Left ventricle myocardium inferior (tissue), 1 donor: ENCODE measurements at regions not wholly inside any gene's neighbourhood (a gene's known extent, or its start where the extent isn't known, plus 50 kb on each side); places are given as distances from the start of the nearest gene placed in this dataset.

Source experiments
- DNase-seq: peaks from one replicate; pipeline ENCODE4 v3.0.0-alpha.2; 2020
- H3K27ac ChIP-seq: fragments of 200-600 bp; replicated peaks from 2 replicates; pipeline ENCODE4 v1.8.0; 2021
- H3K27me3 ChIP-seq: fragments of 200-600 bp; 2 replicates; pipeline ENCODE4 v1.8.0; 2021; ENCODE audit warnings: low read depth
- H3K36me3 ChIP-seq: fragments of 200-600 bp; 2 replicates; pipeline ENCODE4 v1.8.0; 2021
- H3K4me1 ChIP-seq: fragments of 200-600 bp; 2 replicates; pipeline ENCODE4 v1.8.0; 2021
- H3K4me3 ChIP-seq: fragments of 200-600 bp; 2 replicates; pipeline ENCODE4 v1.8.0; 2021; ENCODE audit warnings: mild to moderate bottlenecking, moderate library complexity
- H3K9me3 ChIP-seq: fragments of 200-600 bp; replicated peaks from 2 replicates; pipeline ENCODE4 v1.8.0; 2021
- CTCF ChIP-seq: fragments of 200-600 bp; IDR thresholded peaks from 2 replicates; pipeline ENCODE4 v1.8.0; 2021; ENCODE audit warnings: antibody characterized with exemption, mild to moderate bottlenecking, borderline replicate concordance
- intact Hi-C: fragments of 100-400 bp; cut with micrococcal nuclease; formaldehyde crosslinking; loops from one replicate; pipeline ENCODE4 v1.11.0; 2022
- donor health status: DM: no; HTN: yes; CAD: no; lungs with severe emphysema.

DNA sequence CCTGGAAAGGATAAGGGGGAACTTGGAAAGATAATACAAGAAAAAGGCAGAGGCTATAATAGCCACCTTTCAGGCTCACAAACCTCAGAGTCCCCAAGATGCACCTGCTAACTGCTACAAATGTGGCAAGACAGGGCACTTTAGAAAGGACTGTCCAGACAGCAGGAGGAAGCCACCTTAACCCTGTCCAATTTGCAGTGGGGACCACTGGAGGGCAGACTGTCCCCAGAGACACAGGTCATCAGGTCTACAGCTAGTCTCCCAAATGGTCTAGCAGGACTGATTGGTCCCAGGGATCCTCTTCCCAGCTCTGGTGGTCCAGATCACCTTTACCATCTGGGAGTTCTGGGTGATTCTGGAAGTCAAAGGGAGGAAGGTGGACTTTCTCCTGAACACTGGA lies 882.5 kb upstream of the GBE1 start:
- TF ChIP-seq CTCF: no peak
- H3K27ac ChIP-seq: no peak overlapping the region
- H3K27me3 ChIP-seq: no peaks in the 10 kb centered on the region
- H3K4me3 ChIP-seq: no peak overlapping the region
- no peak for DNase-seq
- H3K9me3 ChIP-seq: peaks cover 5% of the 10 kb centered on the region
- no peaks in the 10 kb centered on the region for H3K4me1 ChIP-seq
- intact Hi-C loops: no loop called here
- no peaks in the 10 kb centered on the region for H3K36me3 ChIP-seq

DNA sequence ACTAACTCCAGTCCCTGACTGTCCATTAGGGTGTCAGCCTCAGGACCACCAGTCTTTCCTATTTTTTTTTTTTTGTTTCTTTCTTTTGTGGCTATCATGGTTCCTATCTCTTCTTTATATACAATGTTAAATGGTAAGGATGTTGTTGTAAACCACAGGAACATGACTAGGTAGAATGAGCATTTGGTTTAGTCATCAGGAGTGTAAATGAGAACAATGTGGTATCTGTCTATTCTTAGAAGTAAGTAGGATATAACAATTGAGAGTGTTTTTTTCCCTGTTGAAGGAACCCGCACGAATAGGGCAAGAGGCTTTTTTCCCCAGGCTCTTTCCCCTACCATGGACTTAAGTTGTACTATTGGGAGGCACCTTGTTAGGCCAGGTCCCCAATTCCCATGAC lies 880.3 kb upstream of the GBE1 start:
- intact Hi-C loops: no loop called here
- Histone ChIP-seq H3K36me3 (no peaks in the 10 kb centered on the region), H3K27ac (no peak overlapping the region), H3K27me3 (no peaks in the 10 kb centered on the region), H3K4me3 (no peak overlapping the region), H3K9me3 (peaks cover 5% of the 10 kb centered on the region), H3K4me1 (no peaks in the 10 kb centered on the region)
- no peak for DNase-seq
- TF ChIP-seq CTCF: no peak

DNA sequence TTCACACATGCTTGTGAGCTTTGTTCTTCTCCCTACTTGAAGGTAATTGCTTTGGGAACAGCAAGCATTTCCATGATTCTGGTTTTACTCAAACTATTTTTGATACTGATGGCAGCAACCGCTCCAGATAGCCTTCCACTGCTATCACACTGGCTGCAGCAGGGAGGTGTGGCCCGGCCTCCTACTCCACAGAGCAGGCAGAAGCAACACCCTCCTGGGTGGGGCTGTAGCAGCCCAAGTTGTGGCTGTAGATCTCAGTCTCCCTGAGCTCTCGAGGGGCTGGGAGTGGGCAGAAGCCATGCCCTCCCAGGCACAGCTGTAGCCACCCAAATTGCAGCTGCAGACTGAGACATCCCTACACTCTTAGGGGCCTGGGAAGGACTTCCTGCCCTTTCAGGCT lies 878.8 kb upstream of the GBE1 start:
- H3K4me3 ChIP-seq: no peak overlapping the region
- H3K27ac ChIP-seq: no peak overlapping the region
- DNase-seq: no peak
- H3K36me3 ChIP-seq: no peaks in the 10 kb centered on the region
- TF ChIP-seq CTCF: no peak
- no peaks in the 10 kb centered on the region for H3K27me3 ChIP-seq
- no peaks in the 10 kb centered on the region for H3K4me1 ChIP-seq
- intact Hi-C loops: no loop called here
- H3K9me3 ChIP-seq: no peaks in the 10 kb centered on the region

DNA sequence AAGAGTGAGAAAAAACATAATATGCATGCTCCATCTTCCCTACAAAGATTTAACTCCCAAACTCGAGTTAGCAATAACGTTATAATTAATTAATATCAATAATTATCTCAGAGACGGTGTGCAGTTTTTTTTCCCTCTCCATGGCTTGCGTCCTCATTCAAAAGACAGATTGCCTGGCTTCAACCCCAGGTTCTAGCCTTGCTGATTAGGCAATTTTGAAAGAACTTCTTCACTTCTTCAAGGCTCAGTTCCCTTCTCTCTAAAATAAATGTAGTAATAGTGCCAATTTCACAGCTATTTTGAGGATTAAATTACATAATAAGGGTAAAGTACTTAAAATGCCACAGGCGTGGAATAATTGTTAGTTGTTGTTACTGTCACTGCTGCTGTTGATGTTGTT lies 876.1 kb upstream of the GBE1 start:
- intact Hi-C loops: no loop called here
- Histone ChIP-seq H3K36me3 (no peaks in the 10 kb centered on the region), H3K27ac (no peak overlapping the region), H3K4me1 (no peaks in the 10 kb centered on the region), H3K27me3 (no peaks in the 10 kb centered on the region), H3K4me3 (no peak overlapping the region), H3K9me3 (no peaks in the 10 kb centered on the region)
- no peak for DNase-seq
- TF ChIP-seq CTCF: no peak

DNA sequence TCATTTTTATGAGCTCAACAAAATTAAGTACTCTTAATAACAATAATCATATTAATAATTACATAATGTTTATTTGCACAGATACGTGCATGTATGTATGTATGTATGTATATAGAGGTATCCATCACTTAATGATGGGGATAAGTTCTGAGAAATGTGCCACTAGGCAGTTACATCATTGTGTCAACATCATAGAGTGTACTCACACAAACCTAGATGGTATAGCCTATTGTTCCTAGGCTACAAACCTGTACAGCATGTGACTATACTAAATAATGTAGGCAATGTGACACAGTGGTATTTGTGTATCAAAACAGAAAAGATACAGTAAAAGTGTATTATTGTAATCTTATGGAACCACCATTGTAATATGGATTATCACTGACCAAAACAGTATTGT lies 874.7 kb upstream of the GBE1 start:
- H3K36me3 ChIP-seq: no peaks in the 10 kb centered on the region
- H3K27me3 ChIP-seq: no peaks in the 10 kb centered on the region
- TF ChIP-seq CTCF: no peak
- H3K9me3 ChIP-seq: no peaks in the 10 kb centered on the region
- H3K27ac ChIP-seq: no peak overlapping the region
- no peak for DNase-seq
- intact Hi-C loops: no loop called here
- H3K4me1 ChIP-seq: no peaks in the 10 kb centered on the region
- no peak overlapping the region for H3K4me3 ChIP-seq

DNA sequence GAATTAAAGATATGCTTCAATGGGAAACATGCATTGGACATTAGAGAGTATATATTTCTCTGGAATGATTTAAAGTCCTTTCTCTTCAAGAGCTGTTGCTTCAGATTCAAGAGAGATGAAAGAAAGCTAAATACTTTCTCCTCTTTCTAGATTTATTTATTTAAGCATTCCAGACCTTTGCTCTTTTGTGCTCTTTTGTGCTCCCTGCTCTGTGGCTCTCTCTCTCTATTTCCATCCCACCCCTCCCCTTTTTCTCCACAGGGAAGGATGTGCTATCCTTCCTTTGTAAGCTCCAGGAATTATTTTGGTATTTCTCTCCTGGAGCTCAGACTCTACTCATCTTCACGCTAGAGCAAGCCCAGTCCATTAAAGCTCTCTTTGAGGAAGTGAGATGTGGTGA lies 871.9 kb upstream of the GBE1 start:
- intact Hi-C loops: no loop called here
- Histone ChIP-seq H3K4me3 (no peak overlapping the region), H3K4me1 (no peaks in the 10 kb centered on the region), H3K27ac (no peak overlapping the region), H3K36me3 (no peaks in the 10 kb centered on the region), H3K9me3 (no peaks in the 10 kb centered on the region), H3K27me3 (no peaks in the 10 kb centered on the region)
- no peak for DNase-seq
- TF ChIP-seq CTCF: no peak
